ENCODE measurements at regions not wholly inside any gene's neighbourhood (a gene's known extent, or its start where the extent isn't known, plus 50 kb on each side); places are given as distances from the start of the nearest gene placed in this dataset.
"Not testable (repeated sequence)": the region's sequence is repeated elsewhere in the genome, so short reads cannot be mapped to it uniquely, and the experiment has no call there.

DNA sequence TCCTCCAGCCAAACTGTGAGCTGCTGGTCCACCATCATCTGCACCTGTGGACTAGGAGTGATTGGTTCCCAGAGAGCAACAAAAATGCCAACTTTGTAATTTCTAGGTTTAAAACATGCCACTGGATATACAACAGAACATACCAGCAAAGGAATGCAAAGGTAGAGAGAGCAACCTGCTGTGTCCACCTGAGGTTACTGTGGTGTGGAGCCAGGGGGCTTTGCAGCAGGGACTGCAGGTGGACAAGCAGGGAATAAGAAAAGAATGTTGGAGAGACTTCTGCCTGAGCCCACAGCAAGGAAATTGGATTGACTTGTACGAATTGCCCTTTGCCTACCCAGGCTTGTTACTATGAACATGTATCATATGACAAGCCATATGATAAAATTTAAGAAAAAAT, 345.2 kb upstream of the SPHKAP start:
- no peak overlapping the region for H3K27ac ChIP-seq

DNA sequence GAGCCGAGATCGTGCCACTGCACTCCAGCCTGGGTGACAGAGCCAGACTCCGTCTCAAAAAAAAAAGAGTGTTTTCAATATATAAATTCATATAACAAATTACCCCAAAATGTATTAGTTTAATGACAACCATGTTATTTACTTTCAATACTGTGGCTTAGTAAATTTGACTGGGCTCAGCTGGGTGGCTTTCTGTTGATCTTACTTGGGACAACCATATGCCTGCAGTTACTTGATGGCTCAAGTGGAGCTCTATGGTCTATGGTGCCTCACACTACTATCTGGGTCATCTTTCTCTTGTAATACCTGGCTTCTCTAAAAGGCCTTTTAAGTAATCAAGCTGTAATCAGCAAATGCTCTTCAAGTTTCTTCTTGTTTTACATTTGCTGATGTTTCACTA, 341.5 kb upstream of the SPHKAP start:
- WGBS, 3 donors = 93 to 97% (median 96%) methylated on average over 3 of the region's 3 CpGs
- no peak overlapping the region for H3K4me3 ChIP-seq
- TF ChIP-seq, protein P1, sequence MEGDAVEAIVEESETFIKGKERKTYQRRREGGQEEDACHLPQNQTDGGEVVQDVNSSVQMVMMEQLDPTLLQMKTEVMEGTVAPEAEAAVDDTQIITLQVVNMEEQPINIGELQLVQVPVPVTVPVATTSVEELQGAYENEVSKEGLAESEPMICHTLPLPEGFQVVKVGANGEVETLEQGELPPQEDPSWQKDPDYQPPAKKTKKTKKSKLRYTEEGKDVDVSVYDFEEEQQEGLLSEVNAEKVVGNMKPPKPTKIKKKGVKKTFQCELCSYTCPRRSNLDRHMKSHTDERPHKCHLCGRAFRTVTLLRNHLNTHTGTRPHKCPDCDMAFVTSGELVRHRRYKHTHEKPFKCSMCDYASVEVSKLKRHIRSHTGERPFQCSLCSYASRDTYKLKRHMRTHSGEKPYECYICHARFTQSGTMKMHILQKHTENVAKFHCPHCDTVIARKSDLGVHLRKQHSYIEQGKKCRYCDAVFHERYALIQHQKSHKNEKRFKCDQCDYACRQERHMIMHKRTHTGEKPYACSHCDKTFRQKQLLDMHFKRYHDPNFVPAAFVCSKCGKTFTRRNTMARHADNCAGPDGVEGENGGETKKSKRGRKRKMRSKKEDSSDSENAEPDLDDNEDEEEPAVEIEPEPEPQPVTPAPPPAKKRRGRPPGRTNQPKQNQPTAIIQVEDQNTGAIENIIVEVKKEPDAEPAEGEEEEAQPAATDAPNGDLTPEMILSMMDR (IDR thresholded peaks at IDR 0.05) = no peak
- intact Hi-C loops (cut with DNase I) = no loop called here
- no peak for ATAC-seq
- no peak overlapping the region for H3K27ac ChIP-seq
- H3K4me1 ChIP-seq = no peaks in the 10 kb centered on the region
- H3K36me3 ChIP-seq (ENCODE audit: insufficient read depth in 1 of 2, low read depth in 1 of 2) = no peaks in the 10 kb centered on the region
- H3K27me3 ChIP-seq (ENCODE audit: insufficient read depth in 3 of 3, low read length in 2 of 3) = no peaks in the 10 kb centered on the region
- H3K9me3 ChIP-seq = no peaks in the 10 kb centered on the region
- no peak for DNase-seq

More for the DNA sequence above, 345.2 kb upstream of the SPHKAP start:
- ATAC-seq = no peak
- no peaks in the 10 kb centered on the region for H3K36me3 ChIP-seq (ENCODE audit: insufficient read depth in 1 of 2, low read depth in 1 of 2)
- intact Hi-C loops (cut with DNase I) = no loop called here
- no peaks in the 10 kb centered on the region for H3K9me3 ChIP-seq
- TF ChIP-seq, protein P1 (IDR thresholded peaks at IDR 0.05) = no peak
- peaks cover 0 to 2% (median 0%) of the 10 kb centered on the region in 3 donors for H3K27me3 ChIP-seq (ENCODE audit: insufficient read depth in 3 of 3, low read length in 2 of 3)
- no peak overlapping the region for H3K4me3 ChIP-seq
- 34 to 38% (median 38%) methylated on average over 1 of the region's 1 CpG for WGBS, 3 donors
- no peaks in the 10 kb centered on the region for H3K4me1 ChIP-seq
- DNase-seq = no peak

DNA sequence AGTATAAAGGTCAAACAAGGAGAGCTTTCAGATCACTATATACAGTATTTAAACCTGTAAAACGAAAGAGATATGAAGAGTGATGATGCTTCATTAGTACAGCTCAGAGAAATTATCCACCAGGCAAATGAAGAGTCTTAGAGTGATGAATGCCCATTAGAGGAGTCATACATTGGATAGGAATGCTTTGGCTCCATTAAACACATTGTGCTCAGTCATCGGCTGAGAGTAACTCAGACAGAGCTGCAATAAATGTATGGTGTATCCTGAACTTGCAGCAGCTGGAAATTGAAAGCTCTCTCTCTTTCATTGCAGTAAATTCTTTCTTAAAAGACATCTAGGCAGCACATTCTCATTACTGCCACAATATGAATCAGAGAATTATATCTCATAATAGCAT, 340.8 kb upstream of the SPHKAP start:
- TF ChIP-seq, protein P1 (IDR thresholded peaks at IDR 0.05) = no peak
- no peaks in the 10 kb centered on the region for H3K27me3 ChIP-seq (ENCODE audit: insufficient read depth in 3 of 3, low read length in 2 of 3)
- no peaks in the 10 kb centered on the region for H3K36me3 ChIP-seq (ENCODE audit: insufficient read depth in 1 of 2, low read depth in 1 of 2)
- WGBS, 3 donors = 56 to 64% (median 57%) methylated on average over 2 of the region's 2 CpGs
- no peak overlapping the region for H3K27ac ChIP-seq
- intact Hi-C loops (cut with DNase I) = no loop called here
- DNase-seq (no peak), ATAC-seq (no peak)
- no peaks in the 10 kb centered on the region for H3K9me3 ChIP-seq
- H3K4me3 ChIP-seq = no peak overlapping the region
- no peaks in the 10 kb centered on the region for H3K4me1 ChIP-seq

DNA sequence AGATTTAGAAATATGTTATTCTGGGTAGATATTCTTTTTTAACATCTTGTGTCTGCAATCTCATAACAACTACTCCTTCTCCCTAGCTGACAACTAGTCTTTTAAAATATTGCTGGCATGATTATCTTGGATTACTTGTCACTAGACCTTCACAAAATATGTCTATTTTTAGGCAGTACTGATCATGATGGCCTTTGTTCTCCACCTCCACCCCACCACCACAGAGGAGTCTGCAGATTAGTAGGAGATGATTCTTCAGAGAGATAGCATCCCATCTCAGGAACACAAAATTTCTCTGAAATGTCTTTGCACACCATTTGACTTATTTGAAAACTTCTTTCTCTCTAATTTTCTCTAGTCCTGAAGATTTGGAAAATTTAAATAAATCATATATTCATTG, 338.1 kb upstream of the SPHKAP start:
- intact Hi-C loops (cut with DNase I) = no loop called here
- ATAC-seq (no peak), DNase-seq (no peak)
- Histone ChIP-seq H3K4me3 (no peak overlapping the region), H3K36me3 (ENCODE audit: insufficient read depth in 1 of 2, low read depth in 1 of 2) (no peaks in the 10 kb centered on the region), H3K4me1 (no peaks in the 10 kb centered on the region), H3K27ac (no peak overlapping the region), H3K27me3 (ENCODE audit: insufficient read depth in 3 of 3, low read length in 2 of 3) (no peaks in the 10 kb centered on the region), H3K9me3 (no peaks in the 10 kb centered on the region)
- TF ChIP-seq, protein P1 (IDR thresholded peaks at IDR 0.05) = no peak

DNA sequence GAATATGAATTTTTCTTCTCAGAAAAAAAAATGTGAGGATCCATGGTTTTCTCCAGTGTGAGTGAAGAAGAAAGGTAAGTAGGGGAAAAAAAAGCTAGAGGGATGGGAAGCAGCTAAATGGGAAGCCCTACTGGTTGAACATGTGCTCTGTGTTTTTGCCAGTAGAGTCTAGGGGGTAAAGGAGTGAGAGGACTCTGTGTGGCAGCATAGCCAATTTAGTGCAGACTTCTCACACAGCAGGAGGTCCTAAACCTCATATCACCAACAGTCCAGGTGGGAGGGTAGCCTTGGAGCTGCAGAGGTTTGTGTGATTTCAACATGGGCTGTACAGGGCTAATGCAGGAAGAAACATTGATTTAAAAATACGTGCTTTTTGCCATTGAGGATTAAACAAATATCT, 334.5 kb upstream of the SPHKAP start:
- H3K4me3 ChIP-seq = no peak overlapping the region
- TF ChIP-seq, protein P1 (IDR thresholded peaks at IDR 0.05) = no peak
- H3K36me3 ChIP-seq (ENCODE audit: insufficient read depth in 1 of 2, low read depth in 1 of 2) = no peaks in the 10 kb centered on the region
- no peaks in the 10 kb centered on the region for H3K27me3 ChIP-seq (ENCODE audit: insufficient read depth in 3 of 3, low read length in 2 of 3)
- H3K4me1 ChIP-seq = no peaks in the 10 kb centered on the region
- no peak for ATAC-seq
- H3K27ac ChIP-seq = no peak overlapping the region
- no peaks in the 10 kb centered on the region for H3K9me3 ChIP-seq
- 66 to 79% (median 69%) methylated on average over 1 of the region's 1 CpG for WGBS, 3 donors
- DNase-seq = no peak
- intact Hi-C loops (cut with DNase I) = no loop called here

DNA sequence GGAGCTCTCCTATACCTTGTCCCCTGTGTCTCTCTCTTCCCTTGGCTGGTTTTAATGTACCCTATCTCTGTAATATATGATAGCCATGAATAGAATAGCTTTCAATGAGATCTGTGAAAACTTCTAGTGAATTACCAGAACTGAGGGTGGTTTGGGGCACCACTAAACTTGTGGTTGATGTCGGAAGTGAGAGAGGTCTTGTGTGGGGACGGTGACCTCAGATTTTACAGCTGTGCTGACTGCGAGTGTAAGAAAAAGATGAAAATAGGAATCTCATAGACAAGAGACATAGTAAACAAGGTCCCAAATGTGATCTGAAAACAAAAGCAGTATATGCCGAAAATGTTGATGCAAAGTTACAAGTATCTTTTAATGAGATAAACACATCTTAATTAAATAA, 332.0 kb upstream of the SPHKAP start:
- ATAC-seq; intact Hi-C loops (cut with DNase I): not testable (repeated sequence)
- 82 to 89% (median 85%) methylated on average over 4 of the region's 4 CpGs for WGBS, 3 donors

More for the DNA sequence above, 332.0 kb upstream of the SPHKAP start:
- H3K27ac ChIP-seq; H3K36me3 ChIP-seq (ENCODE audit: insufficient read depth in 1 of 2, low read depth in 1 of 2); H3K9me3 ChIP-seq; H3K4me3 ChIP-seq; H3K4me1 ChIP-seq; DNase-seq; H3K27me3 ChIP-seq (ENCODE audit: insufficient read depth in 3 of 3, low read length in 2 of 3): not testable (repeated sequence)

Measured in psoas muscle (tissue), 7 donors.